A172 (cell line): ENCODE measurements at regions not wholly inside any gene's neighbourhood (a gene's known extent, or its start where the extent isn't known, plus 50 kb on each side); places are given as distances from the start of the nearest gene placed in this dataset.
"Not testable (repeated sequence)": the region's sequence is repeated elsewhere in the genome, so short reads cannot be mapped to it uniquely, and the experiment has no call there.

Experiments
- DNase-seq: peaks from one replicate; pipeline ENCODE4 v3.0.0-alpha.2; 2015; ENCODE audit warnings: low spot score

DNA sequence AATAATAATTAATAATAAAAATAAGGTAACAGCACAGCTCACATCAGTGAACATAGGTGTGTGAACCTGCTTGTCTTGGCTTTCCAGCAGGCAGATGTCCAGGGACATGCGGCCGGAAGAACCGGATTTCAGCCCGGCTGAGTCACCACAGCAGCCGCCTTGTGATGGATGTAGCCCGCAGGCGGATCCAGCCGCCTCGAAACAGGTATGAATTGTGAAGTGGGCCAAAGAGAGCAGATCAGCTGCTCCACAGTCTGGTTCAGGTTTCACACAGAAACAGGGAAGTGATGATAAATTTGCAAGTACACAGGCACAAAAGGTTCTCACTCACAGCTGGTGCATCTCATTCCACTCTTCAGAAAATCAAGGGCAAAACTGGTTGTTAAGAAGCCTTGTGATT is 55.1 kb downstream of the ID4 start:
- peak; percentile 66 for DNase-seq

DNA sequence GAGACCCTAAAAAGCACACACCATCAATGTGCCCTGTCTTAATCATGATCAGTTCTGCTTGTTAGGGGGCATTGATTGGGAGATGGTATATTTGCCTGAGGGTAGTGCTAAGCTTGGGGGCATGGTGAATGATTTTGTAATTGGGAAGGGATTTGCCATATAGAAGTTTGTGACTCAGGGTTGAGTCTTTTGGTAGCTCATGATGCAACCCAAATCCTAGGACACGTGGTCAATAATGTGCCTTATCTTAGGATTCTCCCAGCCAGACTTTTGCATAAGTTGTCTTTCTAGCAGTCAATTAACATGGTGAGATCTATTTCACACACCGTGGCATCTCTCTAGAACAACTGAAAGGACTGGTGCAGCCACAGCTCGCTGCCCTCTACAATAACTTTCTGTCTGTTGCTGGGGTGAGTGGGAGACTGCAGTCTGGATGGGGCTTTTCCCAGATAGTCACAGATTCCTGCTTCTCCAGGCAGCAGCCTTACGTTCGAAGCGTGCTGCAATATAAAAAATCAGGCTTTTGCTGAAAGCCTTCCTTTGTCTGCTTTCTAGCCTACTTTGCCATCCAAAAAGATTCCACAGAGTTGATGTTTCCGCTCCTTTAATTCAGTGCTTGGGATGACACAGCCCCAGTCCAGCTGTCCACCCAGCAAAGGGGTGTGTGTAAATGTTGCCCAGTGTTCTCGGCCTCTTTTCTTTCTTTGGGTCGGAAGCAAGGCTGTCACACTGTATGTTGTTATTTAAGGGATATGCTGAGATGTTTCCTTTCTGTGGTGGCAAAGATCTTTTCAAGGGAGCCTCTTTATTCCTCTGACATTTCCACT is 58.9 kb downstream of the ID4 start:
- DNase-seq, result no peak

DNA sequence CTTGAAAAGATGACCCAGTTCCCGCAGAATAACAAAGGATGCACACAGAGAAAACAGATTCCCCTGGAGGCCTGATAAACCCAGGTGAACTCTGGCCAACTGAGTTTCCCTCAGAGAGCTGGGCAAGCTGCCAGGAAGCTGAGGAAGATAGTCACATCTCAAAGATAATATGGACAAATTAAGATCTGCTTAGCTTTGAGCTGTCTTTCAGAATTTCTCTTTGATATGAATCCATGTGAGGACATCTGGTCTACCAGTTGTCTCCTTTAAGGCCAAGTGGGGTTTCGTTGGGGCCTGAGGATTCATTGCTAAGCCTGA is 59.5 kb downstream of the ID4 start:
- DNase-seq, result no peak

DNA sequence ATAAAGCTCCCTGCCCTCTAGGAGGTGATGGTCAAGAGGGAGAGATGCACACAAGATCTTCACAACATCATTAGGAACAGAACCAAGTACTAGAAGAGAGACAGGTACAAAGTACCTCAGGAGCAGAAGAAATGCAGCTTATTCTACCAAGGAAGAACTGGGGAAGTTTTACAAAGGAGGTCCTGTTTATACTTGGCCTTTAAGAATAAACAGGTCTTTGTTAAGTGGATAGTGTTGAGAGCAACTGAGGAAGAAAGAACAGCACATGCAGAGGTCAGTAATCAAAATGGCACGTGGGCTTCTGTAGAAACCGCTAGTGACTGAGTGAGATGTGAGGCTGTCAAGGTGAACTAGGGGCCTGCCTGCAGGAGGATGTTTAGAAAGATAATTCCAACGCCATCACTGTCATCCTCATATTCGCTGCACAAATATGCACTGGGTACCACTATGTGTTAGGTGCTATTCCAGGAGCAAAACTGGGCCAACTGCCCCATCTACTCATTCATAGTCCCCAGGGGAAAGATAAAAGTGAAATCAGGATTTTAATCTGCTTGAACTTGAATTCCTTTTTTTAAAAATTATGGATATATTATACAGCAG is 61.1 kb downstream of the ID4 start:
- no peak for DNase-seq

DNA sequence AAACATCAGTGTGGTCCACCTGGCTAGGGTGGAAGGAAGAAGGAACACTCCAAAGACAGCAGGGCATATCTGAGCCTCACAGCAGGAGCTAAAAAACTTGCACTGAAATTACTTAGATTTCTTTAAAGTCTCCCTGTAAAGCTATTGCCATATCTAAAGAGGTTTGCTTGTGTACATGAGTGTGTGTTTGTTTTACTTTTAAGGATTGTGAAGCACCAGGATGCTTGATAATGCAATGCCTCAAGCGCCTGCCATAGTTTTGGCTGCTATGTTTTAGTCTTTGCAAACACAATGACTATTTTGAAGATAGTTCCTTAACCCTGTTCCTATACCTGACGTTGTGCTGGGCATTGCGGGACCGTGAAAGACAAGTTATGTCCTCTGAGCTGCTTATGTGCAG is 65.0 kb downstream of the ID4 start:
- DNase-seq, result no peak

DNA sequence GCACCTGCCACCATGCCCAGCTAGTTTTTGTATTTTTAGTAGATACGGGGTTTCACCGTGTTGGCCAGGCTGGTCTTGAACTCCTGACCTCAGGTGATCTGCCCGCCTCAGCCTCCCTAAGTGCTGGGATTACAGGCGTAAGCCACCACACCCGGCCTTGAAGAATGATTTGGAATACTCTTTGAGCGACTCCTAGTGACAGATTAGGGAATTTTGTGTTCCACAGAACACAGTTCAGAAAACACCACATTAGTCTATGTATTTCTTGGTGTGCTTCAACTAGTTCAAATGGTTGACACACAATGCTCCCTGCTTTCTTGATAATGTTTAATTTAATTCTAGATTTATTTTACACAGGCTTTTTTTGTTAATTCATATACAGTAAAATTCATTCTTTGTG is 67.2 kb downstream of the ID4 start:
- DNase-seq, result not testable (repeated sequence)

DNA sequence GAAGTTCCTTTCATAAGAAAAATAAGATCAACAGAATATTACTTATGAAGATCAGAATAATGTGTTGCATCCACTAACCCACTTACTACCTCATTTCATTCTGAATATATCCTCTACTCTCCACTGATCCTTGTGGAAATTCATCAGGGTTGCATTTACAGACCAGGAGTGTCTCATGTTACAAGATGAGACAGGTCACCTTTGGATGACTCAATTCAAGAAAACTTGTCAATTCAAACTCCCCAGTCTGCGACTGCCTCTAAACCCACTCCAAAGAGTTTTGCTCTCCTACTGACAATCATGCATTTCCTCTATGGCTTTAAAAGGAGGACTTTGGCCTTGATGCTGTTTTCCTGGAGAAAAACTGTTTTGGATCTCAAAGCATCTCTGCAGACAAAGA is 68.4 kb downstream of the ID4 start:
- DNase-seq, result no peak

DNA sequence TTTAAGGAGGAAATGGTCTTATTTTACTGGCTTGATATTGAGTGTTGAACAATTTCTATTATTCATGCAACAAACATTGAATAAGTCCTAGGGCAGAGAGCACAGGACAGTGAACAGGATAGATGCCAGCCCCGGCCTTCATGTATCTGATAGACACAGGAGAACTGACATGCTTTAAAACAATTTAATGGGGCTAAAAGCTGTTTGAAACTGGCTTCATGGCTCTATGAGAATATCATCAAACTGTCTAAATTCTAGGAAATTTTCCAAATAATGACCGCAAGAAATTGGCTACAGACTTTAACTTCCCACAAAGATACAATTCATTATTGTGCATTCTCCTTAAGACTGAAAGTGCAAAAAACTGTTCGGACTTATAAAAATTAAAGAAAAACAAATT is 69.0 kb downstream of the ID4 start:
- no peak for DNase-seq

DNA sequence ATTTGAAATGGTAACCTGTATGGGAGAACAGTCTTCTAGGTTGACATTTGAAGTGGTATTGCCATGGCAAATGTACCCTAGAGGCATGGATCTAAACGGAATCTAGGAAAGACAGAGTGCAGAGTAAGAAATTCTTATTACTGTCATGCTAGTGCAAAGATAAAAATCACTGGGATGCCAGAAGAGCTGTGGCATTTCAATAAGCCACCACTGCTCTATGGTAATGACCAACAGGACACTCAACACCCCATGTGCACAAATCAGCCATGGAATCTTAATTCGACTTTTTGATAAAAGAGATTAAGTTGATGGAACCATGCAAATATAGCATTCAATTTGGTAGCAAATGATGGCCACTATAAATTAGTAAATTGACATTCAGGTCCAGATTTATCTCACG is 74.1 kb downstream of the ID4 start:
- no peak for DNase-seq

DNA sequence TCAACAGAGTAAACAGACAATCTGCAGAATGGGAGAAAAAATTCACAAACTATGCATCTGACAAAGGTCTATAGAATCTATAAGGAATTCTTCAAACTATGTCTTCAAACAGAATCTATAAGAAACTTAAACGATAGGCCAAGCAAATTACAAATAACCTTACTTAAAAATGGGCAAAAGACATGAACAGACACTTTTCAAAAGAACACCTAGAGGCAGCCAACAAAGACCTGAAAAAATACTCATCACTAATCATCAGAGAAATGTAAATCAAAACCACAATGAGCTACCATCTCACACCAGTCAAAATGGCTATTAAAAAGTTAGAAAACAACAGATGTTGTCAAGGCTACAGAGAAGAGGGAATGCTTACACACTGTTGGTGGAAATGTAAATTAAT is 81.3 kb downstream of the ID4 start:
- DNase-seq, result no peak

DNA sequence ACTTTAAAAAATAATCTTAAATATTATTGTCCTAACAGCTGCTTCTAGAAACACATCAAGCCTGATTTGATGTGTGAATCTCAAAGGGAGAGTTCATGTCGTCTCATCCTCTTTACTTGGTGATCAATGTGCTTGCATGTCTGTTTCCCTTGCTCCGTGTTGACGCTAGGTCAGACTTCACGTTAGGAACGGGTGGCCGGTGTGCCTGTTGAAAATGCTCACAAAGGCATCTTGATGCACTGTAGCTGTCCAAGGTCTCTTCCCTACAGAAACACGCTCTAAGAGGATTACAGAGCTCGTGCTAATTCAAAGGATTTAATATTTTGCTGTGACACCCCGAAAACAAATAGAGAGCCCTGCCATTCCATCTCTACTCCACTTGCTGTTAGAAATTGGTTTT is 84.6 kb downstream of the ID4 start:
- peak; percentile 2 for DNase-seq

DNA sequence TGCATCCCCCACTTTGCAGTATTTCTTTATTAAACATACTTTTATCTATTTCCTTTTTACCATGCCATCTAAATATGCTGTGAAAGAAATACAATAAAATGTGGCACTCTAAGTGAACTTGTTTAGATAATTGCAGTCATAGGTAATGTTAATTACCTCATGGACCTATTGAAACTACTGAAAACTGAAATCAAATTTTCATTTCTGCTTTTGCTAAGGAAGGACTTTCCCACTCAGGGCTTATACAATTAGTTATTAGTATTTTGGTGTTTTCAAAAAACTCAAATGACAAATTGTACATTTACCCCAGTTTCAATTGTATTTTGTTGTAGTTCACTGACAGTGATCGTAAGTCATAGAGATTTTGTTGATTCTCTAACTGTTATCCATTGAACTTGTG is 88.4 kb downstream of the ID4 start:
- no peak for DNase-seq

DNA sequence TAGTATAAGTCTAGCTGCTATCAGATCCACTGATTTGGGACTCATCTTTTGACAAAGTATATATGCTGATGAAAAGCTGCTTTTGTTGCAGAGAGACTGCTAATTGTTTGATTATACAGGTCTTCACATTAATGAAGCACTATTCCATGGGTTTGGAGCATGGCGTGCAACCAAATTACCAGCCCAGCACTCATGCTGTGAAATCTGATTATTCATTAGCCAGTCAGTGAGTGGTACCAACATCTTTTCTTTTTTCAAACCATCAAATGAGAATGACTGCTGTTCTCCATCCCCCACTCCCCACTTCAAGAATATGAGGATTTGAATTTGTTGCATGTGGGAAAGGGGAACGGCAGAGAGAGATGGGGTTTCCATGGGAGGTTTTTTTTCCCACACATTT is 91.3 kb downstream of the ID4 start:
- no peak for DNase-seq

DNA sequence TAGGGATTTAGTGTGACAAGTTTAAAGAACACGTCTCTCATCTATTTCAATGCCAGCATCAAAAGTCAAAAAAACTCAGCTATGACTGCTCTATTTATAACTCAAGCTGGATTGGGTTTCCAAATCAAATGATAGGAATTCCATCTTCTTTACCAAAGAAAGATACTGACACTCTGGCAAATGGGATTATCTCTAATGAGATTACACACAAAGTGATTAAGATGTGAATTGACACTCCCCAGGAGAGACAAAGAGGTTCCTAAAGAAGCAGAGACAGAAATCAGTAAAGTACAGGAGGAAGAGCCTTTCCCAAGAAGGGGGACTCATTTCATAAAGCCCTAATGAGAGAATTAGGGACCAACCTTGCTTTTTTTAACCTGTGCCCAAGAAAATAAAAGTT is 92.1 kb downstream of the ID4 start:
- no peak for DNase-seq

DNA sequence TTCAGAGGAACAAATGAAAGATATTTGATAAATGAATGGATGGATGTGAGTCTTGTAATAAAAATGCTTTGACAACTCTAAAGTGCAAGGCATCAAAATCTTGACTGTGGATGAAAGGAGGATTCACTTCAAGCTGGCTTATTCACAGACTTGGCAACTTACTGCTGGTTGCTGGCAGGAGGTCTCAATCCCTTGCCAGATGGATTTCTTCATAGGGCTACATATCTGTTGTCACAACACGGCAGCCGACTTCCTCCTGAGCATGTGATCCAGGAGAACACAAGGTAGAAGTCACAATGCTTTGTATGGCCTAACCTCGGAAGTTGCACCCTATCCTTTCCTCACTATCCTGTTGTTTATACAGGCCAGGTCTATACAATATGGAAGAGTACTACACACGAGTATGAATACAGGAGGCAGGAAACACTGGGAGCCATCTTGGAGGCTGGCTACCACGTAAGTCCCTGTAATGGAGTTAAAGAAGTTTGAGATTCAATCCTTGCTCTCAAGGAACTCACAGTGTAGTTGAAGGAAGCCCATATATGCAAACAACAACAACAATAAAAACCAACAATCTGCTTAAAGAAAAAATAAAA is 97.9 kb downstream of the ID4 start:
- DNase-seq, result no peak

DNA sequence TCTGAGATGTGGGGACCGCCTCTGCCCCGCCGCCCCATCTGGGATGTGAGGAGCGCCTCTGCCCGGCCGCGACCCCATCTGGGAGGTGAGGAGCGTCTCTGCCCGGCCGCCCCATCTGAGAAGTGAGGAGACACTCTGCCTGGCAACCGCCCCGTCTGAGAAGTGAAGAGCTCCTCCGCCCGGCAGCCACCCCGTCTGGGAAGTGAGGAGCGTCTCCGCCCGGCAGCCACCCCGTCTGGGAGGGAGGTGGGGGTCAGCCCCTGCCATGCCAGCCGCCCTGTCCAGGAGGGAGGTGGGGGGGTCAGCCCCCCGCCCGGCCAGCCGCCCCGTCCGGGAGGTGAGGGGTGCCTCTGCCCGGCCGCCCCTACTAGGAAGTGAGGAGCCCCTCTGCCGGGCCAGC is 102.2 kb downstream of the ID4 start:
- DNase-seq, result not testable (repeated sequence)

DNA sequence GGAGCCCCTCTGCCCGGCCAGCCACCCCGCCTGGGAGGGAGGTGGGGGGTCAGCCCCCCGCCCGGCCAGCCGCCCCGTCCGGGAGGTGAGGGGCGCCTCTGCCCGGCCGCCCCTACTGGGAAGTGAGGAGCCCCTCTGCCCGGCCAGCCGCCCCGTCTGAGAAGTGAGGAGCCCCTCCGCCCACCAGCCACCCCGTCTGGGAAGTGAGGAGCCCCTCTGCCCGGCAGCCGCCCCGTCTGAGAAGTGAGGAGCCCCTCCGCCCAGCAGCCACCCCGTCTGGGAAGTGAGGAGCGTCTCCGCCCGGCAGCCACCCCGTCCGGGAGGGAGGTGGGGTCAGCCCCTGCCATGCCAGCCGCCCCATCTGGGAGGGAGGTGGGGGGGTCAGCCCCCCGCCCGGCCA is 102.8 kb downstream of the ID4 start:
- DNase-seq, result not testable (repeated sequence)

DNA sequence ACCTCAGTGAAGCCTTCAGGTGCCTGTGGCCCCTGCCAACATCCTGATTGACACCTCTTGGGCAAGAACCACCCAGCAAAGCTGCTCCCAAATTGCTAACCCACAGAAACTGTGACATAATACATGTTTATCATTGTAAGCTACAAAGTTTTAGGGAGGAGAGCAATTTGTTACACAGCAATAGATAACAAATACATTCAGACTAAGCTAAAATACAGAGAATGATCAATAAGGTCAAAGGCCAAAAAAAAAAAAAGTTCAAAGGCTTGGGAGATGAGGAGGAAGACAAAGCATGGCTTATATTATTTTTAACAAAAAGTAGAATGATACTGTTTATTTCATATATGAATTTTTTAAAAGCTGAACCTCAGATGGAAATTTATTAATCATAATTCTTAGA is 105.9 kb downstream of the ID4 start:
- DNase-seq, result no peak

DNA sequence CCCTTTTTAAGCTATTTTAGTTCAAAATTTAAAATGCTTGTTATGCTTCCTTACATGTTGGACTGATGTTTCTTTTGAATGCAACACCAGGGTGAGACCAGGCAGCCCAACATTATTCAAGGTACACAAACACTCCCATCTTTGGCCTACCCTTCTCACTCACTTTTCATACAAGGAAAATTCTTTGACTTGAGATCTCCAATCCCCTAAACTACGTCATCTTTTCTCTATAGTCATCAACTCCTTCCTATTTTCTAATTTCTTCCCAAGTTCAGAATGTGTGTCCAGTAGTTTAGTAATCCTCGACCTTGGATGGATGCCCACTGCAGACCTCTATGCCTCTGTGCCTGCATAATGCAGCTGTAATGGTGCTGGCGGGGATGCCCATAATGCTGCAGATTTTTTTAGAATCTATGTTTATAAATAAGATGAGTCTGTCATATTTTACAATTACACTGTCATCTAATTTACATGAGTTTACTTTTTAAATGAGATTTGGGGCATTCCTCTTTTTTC is 108.7 kb downstream of the ID4 start:
- DNase-seq, result no peak

DNA sequence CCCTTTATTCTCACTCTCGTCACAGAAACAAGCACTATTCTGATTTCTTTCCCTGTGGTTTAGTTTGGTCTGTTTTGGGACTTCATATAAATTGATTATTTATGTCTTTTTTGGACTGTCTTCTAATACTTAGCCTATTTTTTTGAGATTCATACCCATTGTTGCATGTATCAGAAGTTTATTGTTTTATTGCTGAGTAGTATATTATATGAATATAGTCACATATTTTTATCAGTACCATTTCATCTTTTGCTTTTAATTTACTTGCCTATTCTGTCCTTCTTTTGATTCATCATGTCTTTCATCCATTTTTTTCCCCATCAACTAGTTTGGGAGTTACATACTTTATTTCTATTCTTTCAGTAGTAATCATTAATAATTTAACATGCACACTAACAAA is 112.0 kb downstream of the ID4 start:
- no peak for DNase-seq

DNA sequence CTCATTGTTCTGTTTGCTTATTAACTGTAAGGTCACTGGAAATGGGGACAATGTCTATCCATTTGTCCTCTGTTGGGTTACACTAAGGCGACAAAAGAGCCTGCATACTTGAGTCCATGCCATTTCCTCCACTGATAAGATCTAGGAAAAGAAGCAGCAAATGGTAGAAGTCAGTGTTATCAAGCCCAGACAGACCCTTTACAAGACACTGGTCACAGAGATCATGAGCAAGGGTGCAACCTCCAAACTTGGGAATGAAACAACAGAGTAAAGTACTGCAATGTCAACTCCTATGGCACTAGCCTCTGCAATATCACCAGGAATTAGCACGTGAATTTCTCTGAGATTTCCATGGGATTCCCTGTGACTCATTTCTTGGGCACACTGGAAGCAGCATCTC is 126.9 kb downstream of the ID4 start:
- DNase-seq, result no peak

DNA sequence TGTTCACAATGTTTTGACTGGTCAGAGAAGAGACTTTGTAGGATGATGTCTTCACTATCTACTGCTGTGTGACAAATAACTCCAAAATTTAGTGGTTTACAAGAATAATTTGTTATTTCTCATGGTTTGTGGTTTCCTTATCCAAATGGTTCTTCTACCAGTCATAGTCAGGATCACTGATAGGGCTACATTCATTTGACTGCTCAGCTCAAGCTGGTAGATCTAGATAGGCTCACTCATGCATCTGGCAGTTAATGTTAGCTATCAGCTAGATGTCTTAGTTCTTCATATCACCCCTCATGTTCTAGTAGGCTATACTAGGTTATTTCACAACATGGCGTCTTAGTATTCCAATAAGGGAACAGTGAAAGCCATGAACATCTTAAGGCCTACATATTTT is 131.0 kb downstream of the ID4 start:
- no peak for DNase-seq

DNA sequence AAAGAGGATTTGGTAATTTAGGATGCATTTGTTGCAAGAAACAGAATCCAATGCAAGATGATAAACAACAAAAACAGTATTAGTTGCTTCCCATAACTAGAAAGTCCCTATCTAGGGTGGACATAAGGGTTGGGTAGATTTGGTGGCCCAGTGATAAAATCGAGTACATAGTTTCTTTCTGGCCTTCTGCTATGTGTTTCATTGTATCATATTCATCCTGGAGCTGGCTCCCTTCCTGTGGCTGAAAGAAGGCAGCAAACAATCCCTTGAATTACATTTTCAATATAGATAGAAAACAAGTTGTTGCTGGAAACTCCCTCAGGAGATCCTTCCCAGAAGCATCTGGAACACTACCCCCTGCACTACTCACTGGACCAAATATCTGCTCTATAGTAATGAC is 135.1 kb downstream of the ID4 start:
- DNase-seq, result no peak
